Fibroblast of skin of abdomen (primary cell): ENCODE measurements at regions not wholly inside any gene's neighbourhood (a gene's known extent, or its start where the extent isn't known, plus 50 kb on each side); places are given as distances from the start of the nearest gene placed in this dataset.
"Not testable (repeated sequence)": the region's sequence is repeated elsewhere in the genome, so short reads cannot be mapped to it uniquely, and the experiment has no call there.

Experiments
- DNase-seq: peaks from one replicate; pipeline ENCODE4 v3.0.0-alpha.2; 2013

GRCh38 chr4:159748834-159749444 is 646.1 kb downstream of the RAPGEF2 start:
- no peak for DNase-seq

DNA sequence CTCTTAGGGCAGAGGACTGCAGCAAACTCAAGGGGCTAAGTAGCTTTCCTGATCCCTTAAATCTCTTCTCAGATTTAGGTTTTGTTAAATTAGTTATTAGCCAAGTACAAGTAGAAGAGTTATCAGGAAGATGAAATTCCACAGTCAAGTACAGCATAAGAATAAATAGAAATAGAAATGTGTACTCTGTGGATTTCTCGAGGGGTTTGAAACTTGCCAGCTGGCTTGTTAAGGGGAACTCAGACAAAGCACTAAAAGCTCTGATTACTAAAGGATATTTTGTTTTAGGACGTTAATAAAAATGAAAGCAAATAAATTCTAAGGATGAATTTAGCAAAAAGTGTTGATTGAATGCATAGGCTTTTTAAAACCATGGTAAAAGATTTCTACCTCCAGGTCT is 654.6 kb downstream of the RAPGEF2 start:
- no peak for DNase-seq

DNA sequence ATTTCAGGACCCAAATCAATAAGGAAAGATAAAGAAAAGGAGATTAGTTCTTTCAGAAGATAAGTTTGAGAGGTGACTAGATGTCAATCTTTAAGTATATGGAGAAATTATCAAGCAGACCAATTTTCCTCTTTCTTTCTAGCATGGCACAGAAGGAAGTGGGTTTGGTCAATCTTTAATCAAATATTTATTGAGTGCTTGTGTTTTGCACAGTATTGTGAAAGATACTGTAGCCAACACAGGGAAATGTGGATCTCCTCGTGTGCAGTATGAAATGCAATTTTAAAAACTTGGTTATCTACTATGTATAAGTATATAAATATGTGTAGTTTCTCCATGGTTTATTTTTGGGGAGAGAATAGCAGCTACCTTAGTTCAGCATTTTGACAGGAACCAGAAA is 655.2 kb downstream of the RAPGEF2 start:
- DNase-seq = no peak

GRCh38 chr4:159762672-159763071 is 659.8 kb downstream of the RAPGEF2 start:
- no peak for DNase-seq

- peak; percentile 75 for DNase-seq
Measured at GRCh38 chr4:159764343-159764952, 661.6 kb downstream of the RAPGEF2 start.

DNA sequence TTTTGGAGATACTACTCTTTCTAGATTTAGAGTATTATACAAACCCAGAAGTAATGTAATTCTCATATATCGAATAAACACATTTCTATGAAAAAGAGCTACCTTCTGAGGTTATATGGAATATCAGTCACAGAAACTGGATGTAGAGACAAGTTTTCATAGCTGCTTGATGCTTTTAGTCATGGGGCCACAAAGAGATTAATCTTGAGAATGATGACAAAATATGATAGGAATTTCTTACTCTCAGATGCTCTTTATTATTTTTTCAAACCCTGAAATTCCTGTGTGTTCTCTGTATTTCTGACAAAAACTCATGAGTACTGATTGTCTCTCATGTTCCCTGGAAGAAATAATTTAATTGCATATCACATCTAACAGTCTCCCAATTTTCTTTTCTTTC is 662.5 kb downstream of the RAPGEF2 start:
- peak; percentile 73 for DNase-seq

DNA sequence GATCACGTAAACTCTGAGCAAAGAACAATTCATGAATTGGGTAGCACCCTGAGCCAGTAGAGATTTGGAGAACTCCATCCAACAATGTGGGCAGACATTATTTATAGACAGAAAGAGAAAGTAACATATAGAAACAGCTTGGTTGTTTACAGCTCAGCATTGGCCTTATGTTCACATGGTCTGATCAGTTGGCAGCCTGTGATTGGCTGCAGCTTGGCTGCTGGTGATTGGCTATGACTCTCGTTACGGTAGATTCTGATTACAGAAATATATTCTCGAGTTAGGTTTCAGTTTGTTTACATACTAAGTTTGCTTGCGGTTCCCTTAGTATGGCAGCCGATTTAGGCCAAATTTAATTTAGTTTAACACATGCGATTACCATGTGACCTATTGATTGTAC is 663.4 kb downstream of the RAPGEF2 start:
- no peak for DNase-seq

- peak; percentile 59 for DNase-seq
Measured at GRCh38 chr4:159767406-159767805, 664.5 kb downstream of the RAPGEF2 start.

- peak; percentile 76 for DNase-seq
Measured at GRCh38 chr4:159768016-159768415, 665.1 kb downstream of the RAPGEF2 start.

GRCh38 chr4:159770401-159770800 is 667.5 kb downstream of the RAPGEF2 start:
- no peak for DNase-seq

GRCh38 chr4:159770969-159771368 is 668.1 kb downstream of the RAPGEF2 start:
- no peak for DNase-seq

GRCh38 chr4:159776961-159777360 is 674.1 kb downstream of the RAPGEF2 start:
- DNase-seq = no peak

DNA sequence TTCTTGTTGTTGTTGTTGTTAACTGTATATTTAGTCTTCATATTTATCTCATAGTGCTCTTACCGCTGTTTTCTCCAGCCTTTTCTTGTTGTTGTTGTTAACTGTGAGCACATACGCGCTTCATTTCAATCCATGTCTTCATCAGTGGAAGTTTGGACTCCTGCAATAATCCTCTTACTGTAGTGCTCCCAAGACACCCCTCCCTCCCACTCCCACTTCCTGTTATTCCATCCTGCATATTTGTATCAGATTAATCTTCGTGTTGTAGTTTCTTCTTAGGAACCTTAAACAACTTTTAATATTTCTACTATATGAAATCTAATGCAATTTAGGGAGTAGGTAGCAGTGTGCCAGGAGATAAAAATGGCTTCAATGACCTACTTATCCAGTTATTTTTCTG is 674.8 kb downstream of the RAPGEF2 start:
- DNase-seq = no peak

DNA sequence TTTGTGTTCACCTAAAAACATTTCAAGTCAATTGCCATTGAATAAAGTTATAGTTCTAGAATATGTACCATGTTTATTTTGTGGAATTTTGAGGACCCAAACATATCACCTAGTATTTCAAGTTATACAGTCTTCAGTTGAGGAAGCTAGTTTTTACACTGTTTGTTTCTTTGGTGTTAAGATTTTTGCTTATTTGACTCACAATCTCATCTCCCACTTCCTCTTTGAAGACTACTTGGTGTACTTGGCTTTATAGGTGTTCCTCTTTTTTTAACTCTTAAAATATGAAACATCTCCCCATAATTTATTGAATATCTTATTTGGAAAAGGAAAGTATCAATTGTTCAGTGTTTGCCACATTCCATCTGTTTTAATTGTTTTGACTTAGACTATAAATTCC is 675.4 kb downstream of the RAPGEF2 start:
- no peak for DNase-seq

GRCh38 chr4:159779716-159780115 is 676.8 kb downstream of the RAPGEF2 start:
- no peak for DNase-seq

- no peak for DNase-seq
Measured at GRCh38 chr4:159780196-159780922, 677.5 kb downstream of the RAPGEF2 start.

- DNase-seq = peak; percentile 3
Measured at GRCh38 chr4:159787901-159788300, 685.0 kb downstream of the RAPGEF2 start.

- DNase-seq = no peak
Measured at GRCh38 chr4:159791334-159791733, 688.5 kb downstream of the RAPGEF2 start.

DNA sequence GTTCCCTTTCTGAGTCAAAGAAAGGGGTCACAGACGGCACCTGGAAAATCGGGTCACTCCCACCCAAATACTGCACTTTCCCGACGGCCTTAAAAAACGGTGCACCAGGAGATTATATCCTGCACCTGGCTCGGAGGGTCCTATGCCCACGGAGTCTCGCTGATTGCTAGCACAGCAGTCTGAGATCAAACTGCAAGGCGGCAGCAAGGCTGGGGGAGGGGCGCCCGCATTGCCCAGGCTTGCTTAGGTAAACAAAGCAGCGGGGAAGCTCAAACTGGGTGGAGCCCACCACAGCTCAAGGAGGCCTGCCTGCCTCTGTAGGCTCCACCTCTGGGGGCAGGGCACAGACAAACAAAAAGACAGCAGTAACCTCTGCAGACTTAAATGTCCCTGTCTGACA is 701.7 kb downstream of the RAPGEF2 start:
- not testable (repeated sequence) for DNase-seq

GRCh38 chr4:159823743-159824142 is 720.9 kb downstream of the RAPGEF2 start:
- DNase-seq = peak; percentile 44

GRCh38 chr4:159828687-159829086 is 725.8 kb downstream of the RAPGEF2 start:
- DNase-seq = no peak

GRCh38 chr4:159829184-159829583 is 726.3 kb downstream of the RAPGEF2 start:
- no peak for DNase-seq

GRCh38 chr4:159837071-159837470 is 734.2 kb downstream of the RAPGEF2 start:
- DNase-seq = no peak

- no peak for DNase-seq
Measured at GRCh38 chr4:159855731-159856130, 752.9 kb downstream of the RAPGEF2 start.
